HG03060 (cell line): ENCODE measurements at regions not wholly inside any gene's neighbourhood (a gene's known extent, or its start where the extent isn't known, plus 50 kb on each side); places are given as distances from the start of the nearest gene placed in this dataset.

ENCODE experiments used
- ATAC-seq: cut with Tn5 transposase; IDR thresholded peaks from one replicate; pipeline ENCODE4 v1.9.1; 2021; ENCODE audit warnings: low read depth, moderate number of reproducible peaks; ENCODE audit not compliant: unreplicated experiment

GRCh38 chr13:85666356-85666755, 132.9 kb downstream of the SLITRK6 start:
- no peak for ATAC-seq

DNA sequence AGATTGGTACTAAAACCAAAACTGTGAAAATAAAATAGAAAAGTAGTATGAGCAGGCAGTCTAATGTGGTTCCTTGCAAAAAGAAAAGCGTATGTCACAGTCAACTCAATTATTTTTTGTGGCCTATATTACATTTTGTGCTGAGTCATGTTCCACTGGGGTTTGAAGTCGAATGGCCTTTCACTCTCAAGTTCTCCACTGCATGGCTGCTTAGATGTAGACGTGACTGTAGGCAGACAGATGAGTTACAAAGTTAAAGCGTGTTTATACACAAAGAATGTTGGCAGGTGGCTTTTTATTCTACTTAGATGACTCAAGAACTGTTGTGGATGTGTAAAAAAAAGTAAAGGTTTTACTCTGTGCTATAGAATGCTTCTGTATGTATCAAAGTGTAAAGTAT, 133.9 kb downstream of the SLITRK6 start:
- no peak for ATAC-seq

DNA sequence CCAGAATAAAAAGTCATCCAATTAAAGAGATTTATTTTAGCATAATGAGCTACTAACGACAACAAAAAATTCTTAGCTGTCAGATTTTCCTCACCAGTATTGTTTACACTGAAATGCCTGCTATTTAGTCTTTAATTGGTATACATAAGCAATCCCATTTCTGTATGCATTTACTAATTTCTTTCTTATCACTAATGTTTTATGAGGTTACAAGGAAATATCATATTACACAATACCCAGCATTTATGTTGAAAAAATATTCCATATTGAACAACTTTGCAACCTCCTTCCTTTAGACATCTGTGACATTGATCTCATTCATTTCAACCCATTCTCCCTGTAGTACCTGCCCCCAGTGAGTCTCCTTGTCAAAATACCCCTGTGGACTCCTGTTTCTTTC, 135.4 kb downstream of the SLITRK6 start:
- ATAC-seq = no peak

DNA sequence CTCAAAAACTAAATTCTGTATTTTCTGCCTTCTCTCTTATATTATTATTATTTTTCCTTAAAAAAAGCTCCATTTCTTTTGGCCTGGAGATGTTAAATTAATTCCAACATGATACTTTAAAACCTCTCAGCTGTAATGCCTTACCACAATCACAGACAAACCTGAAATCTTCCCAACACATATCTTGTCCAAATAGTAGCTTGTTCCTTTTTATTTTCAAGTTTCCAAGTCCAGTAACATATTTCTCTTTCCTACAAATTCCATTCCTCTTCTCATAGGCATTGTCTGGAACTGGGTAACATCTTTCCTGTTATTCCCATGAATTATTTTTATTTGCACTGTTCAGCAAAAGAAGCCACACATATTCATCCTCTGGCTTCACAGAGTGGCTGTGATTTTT, 137.0 kb downstream of the SLITRK6 start:
- ATAC-seq = no peak

DNA sequence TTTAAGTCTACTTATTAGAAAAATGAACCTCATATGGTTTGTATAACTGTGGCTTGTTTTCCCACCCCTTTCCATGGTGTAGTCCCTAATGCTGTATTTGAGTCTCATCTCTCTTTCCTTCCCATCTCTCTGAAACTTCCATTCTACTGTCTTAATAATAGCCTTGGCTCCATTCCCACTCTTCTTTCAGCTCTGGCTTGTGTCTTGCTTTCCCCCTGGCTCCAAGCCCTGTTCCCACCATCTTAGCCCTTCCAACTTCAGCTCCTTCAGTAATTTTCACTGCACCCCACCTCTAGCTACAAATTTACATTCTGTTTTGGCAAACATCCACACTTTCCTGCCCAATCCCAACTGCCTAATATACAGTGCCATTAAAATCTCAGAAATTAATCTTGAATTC, 137.5 kb downstream of the SLITRK6 start:
- ATAC-seq = no peak

DNA sequence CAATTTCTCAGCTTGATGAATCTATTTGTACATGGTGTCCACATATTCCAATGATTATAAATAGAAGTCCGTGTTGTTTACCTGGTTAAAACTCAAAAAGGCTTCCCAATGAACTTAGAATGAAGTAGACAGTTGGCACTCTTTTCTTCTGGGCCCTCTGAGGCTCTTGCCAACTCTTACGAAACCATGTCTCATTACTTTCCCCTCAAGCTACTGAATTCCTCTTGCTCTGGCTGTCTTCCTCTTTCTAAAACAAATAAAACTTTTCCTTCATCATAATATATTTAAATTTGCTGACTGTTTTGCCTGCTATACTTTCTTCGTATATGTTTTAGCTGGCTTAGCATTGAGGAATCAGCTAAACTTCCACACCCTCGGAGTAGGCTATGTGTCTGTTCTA, 139.7 kb downstream of the SLITRK6 start:
- no peak for ATAC-seq

GRCh38 chr13:85657942-85658341, 141.3 kb downstream of the SLITRK6 start:
- no peak for ATAC-seq

- no peak for ATAC-seq
These were observed 144.2 kb downstream of the SLITRK6 start for GRCh38 chr13:85655040-85655439.

DNA sequence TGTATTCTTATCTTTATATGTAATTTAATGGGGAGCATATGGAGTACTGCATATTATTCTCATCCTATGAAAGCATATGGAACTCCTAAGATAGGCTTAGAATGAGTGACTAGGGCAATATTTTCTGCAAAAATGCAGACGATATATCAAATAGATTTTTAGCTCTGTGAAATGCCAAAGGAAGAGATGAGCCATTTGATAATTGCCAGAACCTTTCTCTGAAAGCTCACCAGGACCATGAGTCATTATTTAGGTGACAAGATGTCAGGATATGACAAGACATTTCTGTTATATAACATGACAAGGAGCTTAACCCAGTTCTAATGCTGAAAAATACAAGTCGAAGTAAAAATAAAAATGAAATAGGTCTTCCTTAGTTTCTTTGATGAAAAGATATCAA, 145.0 kb downstream of the SLITRK6 start:
- ATAC-seq = no peak

DNA sequence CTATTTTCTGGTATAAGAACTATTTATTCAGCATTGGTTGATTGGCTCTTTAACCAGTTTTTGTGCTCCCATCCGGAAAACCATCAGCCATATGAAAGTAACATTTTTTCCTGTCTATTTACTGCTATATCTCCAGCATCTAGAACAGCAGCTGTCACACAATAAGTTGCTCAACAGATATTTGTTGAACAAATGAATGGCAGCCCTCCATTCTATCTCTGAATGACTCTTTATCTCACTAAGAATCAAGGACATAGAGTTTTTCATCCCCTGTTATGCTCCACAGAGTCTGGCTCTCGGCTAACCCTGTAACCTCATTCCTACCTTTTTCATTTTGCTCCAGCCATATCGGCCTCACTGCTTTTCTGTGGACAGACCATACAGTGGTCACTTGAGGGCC, 145.5 kb downstream of the SLITRK6 start:
- no peak for ATAC-seq

DNA sequence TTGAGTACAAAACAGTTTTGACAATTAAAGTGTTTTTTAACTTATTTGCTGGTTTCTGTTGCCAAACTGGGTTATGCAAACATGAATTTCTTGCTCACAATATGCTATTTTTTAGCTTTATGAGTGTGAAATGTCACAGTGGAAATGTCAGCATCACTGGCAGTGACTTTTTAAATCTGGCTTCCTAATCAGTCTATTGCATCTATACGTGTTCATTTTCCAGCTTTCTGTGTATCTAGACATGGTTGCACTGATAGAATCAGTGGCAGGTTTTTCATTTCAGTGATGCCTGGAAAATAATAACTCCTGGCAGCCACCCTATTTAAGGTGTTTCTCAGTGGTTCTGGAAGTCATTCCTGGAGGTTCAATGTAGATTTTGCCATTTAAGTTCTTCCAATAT, 146.7 kb downstream of the SLITRK6 start:
- no peak for ATAC-seq

GRCh38 chr13:85651440-85651839, 147.8 kb downstream of the SLITRK6 start:
- no peak for ATAC-seq

DNA sequence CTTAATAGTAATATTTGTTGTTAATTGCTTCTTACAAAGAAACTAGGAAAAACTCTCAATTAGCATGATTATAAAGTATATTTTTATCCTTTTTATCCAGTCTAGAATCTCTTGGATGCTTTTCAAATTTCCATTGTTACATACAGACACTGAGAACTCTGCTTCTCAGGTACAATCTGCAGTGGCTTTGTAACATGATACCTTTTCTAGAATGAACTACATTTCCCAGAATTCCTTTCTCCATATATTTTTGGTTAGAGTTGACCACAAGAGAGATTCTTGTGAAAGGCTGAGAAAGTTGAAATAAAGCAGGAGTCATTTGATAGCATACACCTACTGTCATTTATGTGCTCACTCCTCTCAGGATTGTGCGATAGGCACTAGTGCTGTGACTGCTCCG, 148.6 kb downstream of the SLITRK6 start:
- no peak for ATAC-seq

- no peak for ATAC-seq
These were observed 158.5 kb downstream of the SLITRK6 start for GRCh38 chr13:85640727-85641126.

DNA sequence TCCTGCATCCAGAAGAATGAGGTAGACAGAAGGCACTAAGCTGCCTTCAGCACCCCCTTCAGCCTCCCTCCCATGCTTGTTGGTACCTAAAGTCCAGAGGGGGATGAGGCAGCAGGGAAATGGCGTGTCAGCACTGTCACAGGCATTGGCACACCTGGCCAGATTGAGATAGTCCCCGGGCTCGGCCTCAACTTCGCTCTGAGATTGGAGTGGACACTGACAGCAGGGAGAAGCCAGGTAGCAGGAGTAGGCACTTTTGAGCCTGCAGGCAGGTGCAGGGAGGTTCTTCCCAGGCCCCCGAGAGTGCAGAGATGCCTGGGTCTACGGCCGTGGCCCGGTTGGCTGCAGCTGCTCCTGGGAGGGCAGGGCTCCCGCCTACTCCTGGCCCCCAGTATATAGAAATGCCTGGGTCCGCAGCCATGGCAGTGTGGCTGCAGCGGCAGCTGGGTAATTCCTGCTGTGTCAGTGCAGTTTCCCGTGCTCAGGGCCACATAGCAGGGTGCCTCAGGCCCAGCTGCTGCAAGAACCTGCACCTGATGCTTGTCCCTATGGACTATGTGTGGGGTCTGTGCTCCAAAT, 160.3 kb downstream of the SLITRK6 start:
- ATAC-seq = no peak

DNA sequence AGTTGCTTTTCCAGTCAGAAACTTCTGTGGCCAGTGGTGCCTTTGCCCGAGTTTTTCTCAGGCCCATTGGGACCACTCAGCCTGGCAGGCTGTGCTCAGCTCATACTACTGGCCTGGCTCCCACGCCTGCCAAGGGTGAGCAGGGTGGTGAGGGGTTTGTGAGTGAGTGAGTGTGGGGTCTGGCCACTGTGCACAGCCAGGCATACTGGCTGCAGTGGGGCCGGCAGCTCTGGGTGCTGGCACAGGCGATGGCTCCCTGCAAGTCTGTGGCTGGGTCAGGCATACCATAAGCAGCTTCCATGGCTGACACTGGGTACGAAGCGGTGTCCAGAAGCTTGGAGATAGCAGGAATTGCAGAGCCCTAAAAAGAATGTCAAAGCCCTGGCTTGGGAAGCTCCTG, 161.0 kb downstream of the SLITRK6 start:
- no peak for ATAC-seq

- no peak for ATAC-seq
These were observed 166.6 kb downstream of the SLITRK6 start for GRCh38 chr13:85632526-85633195.

DNA sequence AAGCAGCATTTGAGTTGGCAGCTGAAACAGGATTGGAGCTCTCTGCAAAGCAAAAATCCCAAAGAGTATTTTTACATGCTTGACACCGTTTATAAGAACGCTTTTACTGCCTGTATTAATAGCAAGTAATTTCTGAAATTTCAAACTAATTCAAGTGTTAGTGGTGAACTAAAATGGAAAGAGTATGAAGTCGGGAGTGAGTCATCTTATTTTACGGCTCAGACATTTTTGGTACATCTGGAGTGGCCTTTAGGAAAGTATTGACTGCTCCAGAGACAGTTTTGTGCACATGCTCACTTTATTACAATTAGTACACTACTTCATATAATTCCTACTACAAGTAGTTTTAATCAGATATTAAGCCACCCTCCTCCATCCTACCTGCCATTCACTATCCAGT, 167.4 kb downstream of the SLITRK6 start:
- no peak for ATAC-seq

- ATAC-seq = no peak
These were observed 172.6 kb downstream of the SLITRK6 start for GRCh38 chr13:85626603-85627002.

GRCh38 chr13:85619321-85619720, 179.9 kb downstream of the SLITRK6 start:
- no peak for ATAC-seq

- ATAC-seq = no peak
These were observed 180.7 kb downstream of the SLITRK6 start for GRCh38 chr13:85618521-85618920.

- no peak for ATAC-seq
These were observed 182.9 kb downstream of the SLITRK6 start for GRCh38 chr13:85616275-85616674.

DNA sequence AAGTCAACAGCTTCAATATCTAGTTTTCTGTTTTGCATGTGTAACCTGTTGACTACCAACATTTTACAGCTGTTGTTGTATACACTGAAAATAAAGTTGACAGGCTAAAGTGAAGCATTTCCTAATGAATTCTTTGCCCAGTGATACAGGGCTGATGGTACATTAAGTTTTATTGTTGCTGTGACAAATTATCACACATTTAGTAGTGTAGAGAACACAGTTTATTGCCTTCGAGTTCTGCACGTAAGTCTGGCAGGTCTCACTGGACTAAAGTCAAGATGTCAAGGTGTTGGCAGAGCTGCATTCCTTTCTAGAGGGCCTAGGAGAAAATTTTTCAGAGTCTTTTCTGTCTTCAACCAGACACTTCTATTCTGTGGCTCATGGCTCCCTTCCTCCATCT, 184.2 kb downstream of the SLITRK6 start:
- no peak for ATAC-seq
